ENCODE measurements at regions not wholly inside any gene's neighbourhood (a gene's known extent, or its start where the extent isn't known, plus 50 kb on each side); places are given as distances from the start of the nearest gene placed in this dataset.
"Not testable (repeated sequence)": the region's sequence is repeated elsewhere in the genome, so short reads cannot be mapped to it uniquely, and the experiment has no call there.

DNA sequence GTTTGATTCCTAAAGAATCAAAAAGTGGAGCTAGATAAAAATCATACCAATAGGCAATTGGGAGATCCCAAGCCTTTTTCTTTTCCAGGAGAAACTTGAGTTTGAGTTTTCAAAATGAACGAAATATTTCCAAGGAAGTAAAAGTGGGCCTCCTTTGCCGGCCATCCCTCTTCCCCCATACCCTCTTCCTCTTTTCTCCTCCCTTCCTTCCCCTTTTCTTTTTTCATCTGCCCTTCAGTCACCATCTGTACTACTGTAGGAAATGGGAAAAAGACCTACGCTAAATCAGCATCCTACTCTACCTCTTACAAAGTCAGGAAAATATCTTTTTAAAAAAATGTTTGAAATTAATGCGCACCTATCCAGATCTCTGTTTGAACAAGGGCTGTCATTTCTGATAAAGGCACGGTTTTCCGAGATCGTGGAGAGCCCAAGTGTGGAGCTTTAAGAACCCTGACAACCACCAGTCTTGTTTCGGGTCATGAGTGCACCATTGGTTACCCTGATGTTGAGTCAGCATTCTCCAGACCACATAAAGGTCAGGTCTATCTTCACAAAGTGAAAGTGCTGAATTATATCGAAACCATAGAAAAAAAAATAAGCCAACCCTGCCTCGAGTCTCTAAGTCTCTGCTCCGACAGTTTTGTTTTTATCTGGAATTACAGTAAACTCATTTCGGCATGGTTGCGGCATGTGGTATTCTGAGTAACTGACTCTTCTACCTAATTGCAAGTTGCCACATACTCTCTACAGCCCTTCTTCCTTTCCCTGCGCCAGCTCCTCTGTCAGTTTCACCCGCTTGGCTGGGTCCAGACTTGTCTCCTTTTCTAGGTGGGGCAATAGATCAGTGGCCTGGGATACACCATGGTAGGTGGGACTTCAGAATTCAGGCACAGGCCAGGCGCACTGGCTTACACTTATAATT lies 140.2 kb upstream of the KLF3 start:
- DNase-seq (ENCODE audit: low spot score) = peak; percentile 78
- peaks cover 9% of the 10 kb centered on the region for H3K36me3 Mint-ChIP-seq
- ATAC-seq = peak; percentile 93 to 95
- peaks cover 3% of the 10 kb centered on the region for H3K9me3 Mint-ChIP-seq
- H3K4me3 Mint-ChIP-seq = peak overlapping the region; percentile 82
- peaks cover 42 to 49% of the 10 kb centered on the region in 2 donors for H3K4me1 Mint-ChIP-seq (ENCODE audit: low read depth in 2 of 2)
- H3K27me3 Mint-ChIP-seq = no peaks in the 10 kb centered on the region
- H3K27ac Mint-ChIP-seq = peak overlapping the region; percentile 96 to 98

DNA sequence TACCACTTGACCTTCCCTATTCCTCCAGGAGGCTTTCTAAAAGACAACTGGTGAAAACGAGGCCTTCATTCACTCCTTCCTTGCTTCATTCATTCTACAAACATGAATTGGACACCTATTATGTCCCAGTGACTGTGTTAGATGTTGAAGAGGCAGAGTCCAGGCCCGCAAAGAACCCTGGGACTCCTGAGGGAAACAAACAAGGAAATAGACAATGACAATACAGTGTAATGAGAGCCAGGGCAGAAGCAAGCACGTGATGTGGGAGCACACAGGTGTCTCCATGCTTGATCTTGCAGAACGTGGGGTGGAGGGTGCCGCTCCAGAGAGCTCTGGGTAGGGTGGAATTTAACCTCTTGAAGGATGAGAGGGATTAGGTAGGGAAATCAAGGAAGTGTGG lies 137.6 kb upstream of the KLF3 start:
- peaks cover 48 to 53% of the 10 kb centered on the region in 2 donors for H3K4me1 Mint-ChIP-seq (ENCODE audit: low read depth in 2 of 2)
- H3K27me3 Mint-ChIP-seq = no peaks in the 10 kb centered on the region
- no peaks in the 10 kb centered on the region for H3K36me3 Mint-ChIP-seq
- DNase-seq (ENCODE audit: low spot score) = no peak
- peak overlapping the region; percentile 96 to 98 for H3K27ac Mint-ChIP-seq
- H3K4me3 Mint-ChIP-seq = peak overlapping the region; percentile 30
- peaks cover 3% of the 10 kb centered on the region for H3K9me3 Mint-ChIP-seq
- ATAC-seq = no peak

DNA sequence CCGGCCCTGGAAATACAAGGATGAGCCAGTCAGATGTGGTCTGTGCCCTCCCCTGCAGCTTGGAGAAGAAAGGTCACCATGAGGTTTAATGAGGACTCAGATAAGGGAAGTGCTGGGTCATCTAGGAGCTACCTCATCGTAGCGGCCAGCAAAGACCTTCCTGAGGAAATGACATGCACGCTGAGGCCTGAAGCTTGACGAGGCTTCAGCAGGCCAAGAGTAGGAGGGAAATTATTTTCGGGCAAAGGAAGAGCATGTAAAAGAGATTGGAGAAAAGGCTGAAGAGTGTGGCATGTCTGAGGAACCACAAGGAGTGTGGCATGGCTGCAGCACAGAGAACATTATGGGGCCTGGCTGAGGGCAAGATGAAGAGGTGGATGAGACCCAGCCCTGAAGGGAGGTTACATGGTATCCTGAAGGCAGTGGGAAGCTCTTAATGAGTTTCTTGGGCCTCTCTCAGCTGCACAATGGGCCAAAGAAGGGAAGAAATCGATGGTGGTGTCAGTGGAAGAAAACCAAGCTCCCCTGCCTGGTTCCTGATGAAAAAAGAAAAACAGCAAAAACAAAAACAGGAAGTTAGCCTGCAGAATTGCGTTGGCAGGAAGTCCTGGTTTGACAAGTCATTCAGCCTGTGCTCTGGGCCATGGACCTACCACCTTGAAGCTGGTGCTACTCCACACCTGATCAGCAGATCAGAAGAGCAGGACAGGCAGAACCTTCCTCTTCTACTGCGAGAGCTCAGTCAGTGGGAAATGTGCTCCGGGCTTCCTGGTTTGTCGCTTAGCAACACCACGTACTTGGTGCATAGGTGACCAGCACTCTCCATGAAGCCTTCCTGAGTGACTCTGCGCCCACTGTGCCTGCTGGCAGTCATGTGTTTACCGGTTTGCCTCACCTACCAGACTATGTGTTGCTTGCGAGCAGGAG lies 134.5 kb upstream of the KLF3 start:
- DNase-seq (ENCODE audit: low spot score) (no peak), ATAC-seq (peak; percentile 81 to 88)
- Mint-ChIP-seq H3K27me3 (no peaks in the 10 kb centered on the region), H3K36me3 (no peaks in the 10 kb centered on the region), H3K27ac (peak overlapping the region; percentile 90 to 95), H3K9me3 (no peaks in the 10 kb centered on the region), H3K4me1 (ENCODE audit: low read depth in 2 of 2) (peaks cover 29 to 34% of the 10 kb centered on the region in 2 donors), H3K4me3 (peak overlapping the region; percentile 78)

DNA sequence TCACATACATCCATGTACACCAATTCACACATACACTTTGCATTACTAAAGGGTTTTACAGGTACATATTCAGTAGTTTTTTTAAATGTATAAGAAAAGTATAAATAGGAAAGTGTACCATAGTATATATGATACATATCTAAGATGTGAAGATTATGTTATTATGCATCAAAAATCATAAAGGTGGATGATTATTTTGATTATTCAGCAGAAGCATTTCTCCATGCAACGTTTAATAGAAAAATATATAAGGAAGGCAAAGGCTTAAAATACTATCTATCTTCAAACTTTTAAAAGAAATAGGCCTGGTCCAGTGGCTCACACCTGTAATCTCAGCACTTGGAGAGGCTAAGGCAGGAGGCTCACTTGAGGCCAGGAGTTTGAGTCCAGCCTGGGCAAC lies 133.5 kb upstream of the KLF3 start:
- Mint-ChIP-seq H3K27ac (no peak overlapping the region), H3K4me3 (no peak overlapping the region), H3K27me3 (no peaks in the 10 kb centered on the region), H3K4me1 (ENCODE audit: low read depth in 2 of 2) (peaks cover 22 to 26% of the 10 kb centered on the region in 2 donors), H3K36me3 (no peaks in the 10 kb centered on the region), H3K9me3 (no peaks in the 10 kb centered on the region)
- DNase-seq (ENCODE audit: low spot score) (no peak), ATAC-seq (no peak)

DNA sequence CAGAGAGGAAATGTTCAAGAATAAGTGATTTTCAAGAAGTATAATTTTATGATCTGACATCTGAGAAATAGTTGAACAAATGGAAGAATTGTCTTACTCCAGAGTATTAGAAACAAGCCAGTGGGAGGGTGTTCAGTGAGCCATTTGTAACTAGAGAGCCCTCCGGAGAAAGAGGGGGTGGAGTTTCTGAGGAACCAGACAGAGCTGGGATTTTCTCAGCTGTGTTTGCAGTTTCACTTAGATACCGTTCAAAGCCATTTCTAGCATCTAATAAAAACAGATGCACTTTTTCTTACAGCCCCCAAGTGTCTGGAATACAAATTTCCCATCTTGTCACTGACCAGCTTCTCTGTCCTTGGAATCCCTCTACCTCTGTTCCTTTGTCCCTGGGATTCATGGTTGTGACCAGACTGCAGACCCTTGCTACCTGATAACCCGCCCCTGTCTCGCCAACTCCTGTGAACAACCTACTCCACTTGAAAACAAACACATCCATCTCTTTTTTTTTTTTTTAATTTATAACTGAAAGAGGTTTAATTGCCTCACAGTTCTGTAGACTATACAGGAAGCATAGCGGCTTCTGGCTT lies 132.8 kb upstream of the KLF3 start:
- no peaks in the 10 kb centered on the region for H3K36me3 Mint-ChIP-seq
- H3K27ac Mint-ChIP-seq = peak overlapping the region in 1 of 2 donors; percentile 19
- ATAC-seq (no peak), DNase-seq (ENCODE audit: low spot score) (no peak)
- H3K27me3 Mint-ChIP-seq = no peaks in the 10 kb centered on the region
- H3K4me3 Mint-ChIP-seq = no peak overlapping the region
- no peaks in the 10 kb centered on the region for H3K9me3 Mint-ChIP-seq
- H3K4me1 Mint-ChIP-seq (ENCODE audit: low read depth in 2 of 2) = peaks cover 16 to 21% of the 10 kb centered on the region in 2 donors

DNA sequence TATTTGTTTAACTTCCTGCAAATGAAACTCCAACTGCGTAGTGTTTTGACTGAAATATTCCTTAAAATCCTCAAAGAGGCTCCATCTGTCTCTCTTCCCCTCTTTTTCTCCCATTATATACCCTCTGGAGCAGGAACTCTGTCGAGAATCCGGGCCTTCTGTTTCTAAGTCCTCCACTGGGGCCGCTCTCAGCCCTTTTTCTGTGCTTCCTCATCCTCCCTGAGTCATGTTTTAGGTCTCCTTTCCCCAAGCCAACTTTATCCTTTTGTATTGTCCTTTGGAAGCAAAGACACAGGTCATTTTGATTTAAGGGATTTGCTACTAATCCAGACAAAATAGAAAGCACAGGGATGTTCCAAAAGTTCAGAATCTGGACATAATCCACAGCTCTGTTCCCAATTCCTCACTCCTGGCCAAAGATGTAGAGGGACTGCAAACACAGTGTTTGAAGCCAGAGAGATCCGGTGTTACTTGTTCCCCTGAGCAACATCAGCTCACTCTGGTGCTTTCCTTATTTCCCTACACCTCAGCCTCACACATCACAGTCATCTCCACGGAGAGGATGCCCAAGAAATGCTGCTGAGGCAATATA lies 131.0 kb upstream of the KLF3 start:
- Mint-ChIP-seq H3K4me1 (ENCODE audit: low read depth in 2 of 2) (peaks cover 11 to 15% of the 10 kb centered on the region in 2 donors), H3K4me3 (no peak overlapping the region), H3K9me3 (no peaks in the 10 kb centered on the region), H3K36me3 (no peaks in the 10 kb centered on the region), H3K27ac (no peak overlapping the region), H3K27me3 (no peaks in the 10 kb centered on the region)
- ATAC-seq = no peak
- no peak for DNase-seq (ENCODE audit: low spot score)

DNA sequence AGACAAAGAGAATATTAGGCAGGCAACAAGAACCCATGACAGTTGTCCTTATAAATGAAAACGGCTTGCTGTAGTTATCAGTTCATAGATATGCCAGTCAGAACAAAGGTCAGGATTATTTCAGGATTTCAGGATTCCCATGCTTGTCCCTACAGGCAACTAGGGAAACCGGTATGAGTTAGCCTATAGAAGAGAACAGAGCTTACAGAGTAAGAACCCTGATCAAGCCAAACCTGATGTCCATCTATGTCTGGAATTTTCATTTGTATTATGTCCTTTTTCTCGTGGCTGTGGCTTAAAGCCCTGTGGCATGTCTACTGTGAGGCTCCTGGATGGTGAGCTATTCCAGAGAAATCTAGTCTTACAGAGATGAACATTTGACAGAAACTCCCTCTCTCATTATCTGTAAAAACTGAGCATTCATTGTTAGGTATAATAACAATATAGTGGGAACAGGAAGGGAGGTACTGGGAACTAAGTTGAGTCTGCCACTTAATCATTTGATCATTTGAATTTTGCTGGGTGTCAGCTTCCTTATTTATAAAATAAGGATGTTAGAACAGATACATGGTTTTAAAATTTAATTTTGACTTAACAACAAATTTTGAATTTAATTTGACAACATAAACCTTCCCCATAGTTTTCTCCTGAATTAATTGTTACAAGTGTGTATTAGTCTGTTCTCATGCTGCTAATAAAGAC lies 129.5 kb upstream of the KLF3 start:
- Mint-ChIP-seq H3K9me3 (no peaks in the 10 kb centered on the region), H3K27me3 (no peaks in the 10 kb centered on the region), H3K4me3 (no peak overlapping the region), H3K27ac (no peak overlapping the region), H3K4me1 (ENCODE audit: low read depth in 2 of 2) (peaks cover 4 to 10% of the 10 kb centered on the region in 2 donors), H3K36me3 (no peaks in the 10 kb centered on the region)
- DNase-seq (ENCODE audit: low spot score) = no peak
- ATAC-seq = no peak

DNA sequence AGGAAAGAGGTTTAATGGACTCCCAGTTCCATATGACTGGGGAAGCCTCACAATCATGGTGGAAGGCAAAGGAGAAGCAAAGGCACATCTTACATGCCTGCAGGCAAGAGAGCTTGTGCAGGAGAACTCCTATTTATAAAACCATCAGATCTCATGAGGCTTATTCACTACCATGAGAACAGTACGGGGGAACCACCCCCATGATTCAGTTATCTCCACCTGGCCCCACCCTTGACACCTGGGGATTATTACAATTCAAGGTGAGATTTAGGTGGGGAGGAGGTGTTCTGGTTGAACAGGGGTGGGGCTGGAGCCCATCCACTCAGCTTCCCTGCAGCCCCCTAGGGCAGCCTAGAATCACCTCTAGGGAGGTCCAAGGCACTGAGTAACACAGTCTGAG lies 128.9 kb upstream of the KLF3 start:
- not testable (repeated sequence) for H3K4me3 Mint-ChIP-seq; H3K4me1 Mint-ChIP-seq (ENCODE audit: low read depth in 2 of 2); ATAC-seq

DNA sequence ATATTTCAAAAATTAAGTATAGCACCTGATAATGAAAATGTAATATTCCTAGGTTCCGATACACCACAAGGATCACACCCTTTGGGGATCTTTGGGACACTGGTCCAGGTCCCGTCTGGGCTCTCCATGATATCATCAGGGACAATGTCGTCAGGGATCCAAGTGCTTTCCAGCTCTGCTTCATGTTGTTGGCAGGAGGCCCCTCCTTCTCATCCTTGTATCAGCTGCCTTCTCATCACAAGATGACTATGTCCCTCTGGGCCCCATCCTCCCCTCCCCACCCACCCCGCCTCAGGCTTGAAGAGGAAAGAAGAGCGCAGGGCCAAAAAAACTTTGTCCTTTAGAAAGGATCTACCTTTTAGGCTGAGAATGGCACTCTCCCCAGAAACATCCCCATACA lies 128.3 kb upstream of the KLF3 start:
- Mint-ChIP-seq H3K27me3 (no peaks in the 10 kb centered on the region), H3K27ac (no peak overlapping the region), H3K9me3 (no peaks in the 10 kb centered on the region), H3K36me3 (no peaks in the 10 kb centered on the region), H3K4me3 (no peak overlapping the region), H3K4me1 (ENCODE audit: low read depth in 2 of 2) (peaks cover 0 to 5% of the 10 kb centered on the region in 2 donors)
- ATAC-seq (no peak), DNase-seq (ENCODE audit: low spot score) (no peak)

More for the DNA sequence above, 128.9 kb upstream of the KLF3 start:
- H3K9me3 Mint-ChIP-seq; H3K27me3 Mint-ChIP-seq; H3K36me3 Mint-ChIP-seq; H3K27ac Mint-ChIP-seq; DNase-seq (ENCODE audit: low spot score): not testable (repeated sequence)

DNA sequence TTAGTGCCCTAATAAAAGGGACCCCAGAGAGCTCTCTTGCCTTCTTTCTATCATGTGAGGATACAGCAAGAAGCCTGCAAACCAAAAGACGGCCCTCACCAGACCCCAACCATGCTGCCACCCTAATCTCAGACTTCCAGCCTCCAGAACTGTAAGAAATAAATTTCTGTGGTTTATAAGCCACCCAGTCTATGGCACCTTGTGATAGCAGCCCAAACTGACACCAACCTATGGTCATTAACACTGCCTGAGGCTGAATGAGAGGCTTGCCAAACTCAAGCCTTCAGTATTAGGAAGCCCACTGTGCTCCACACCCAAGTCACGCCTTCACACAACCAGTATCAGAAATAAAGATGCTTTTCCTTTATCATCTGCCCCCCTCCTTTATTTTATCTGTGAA lies 127.3 kb upstream of the KLF3 start:
- DNase-seq (ENCODE audit: low spot score) (no peak), ATAC-seq (no peak)
- Mint-ChIP-seq H3K4me1 (ENCODE audit: low read depth in 2 of 2) (no peaks in the 10 kb centered on the region), H3K27me3 (no peaks in the 10 kb centered on the region), H3K36me3 (no peaks in the 10 kb centered on the region), H3K27ac (peak overlapping the region in 1 of 2 donors; percentile 75), H3K4me3 (no peak overlapping the region), H3K9me3 (no peaks in the 10 kb centered on the region)

DNA sequence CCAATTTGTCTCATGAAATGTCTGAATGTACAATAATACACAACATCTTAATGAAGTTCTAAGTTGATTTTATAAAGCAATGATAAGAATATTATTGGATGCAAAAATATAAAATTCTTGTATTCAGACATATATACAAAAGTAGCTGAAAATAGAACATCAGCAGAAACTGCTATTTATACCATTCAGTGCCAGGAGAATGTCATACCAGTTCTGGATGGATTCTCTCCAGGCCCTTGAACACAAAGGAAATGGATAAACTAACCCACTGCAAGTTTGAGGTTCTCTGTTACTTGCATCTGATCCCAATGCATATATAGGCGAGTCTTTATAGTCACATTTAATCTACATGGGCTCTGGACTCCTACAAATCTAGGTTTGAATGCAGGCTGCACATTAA lies 126.3 kb upstream of the KLF3 start:
- no peaks in the 10 kb centered on the region for H3K9me3 Mint-ChIP-seq
- DNase-seq (ENCODE audit: low spot score) = no peak
- no peaks in the 10 kb centered on the region for H3K36me3 Mint-ChIP-seq
- no peak overlapping the region for H3K4me3 Mint-ChIP-seq
- no peak overlapping the region for H3K27ac Mint-ChIP-seq
- ATAC-seq = no peak
- no peaks in the 10 kb centered on the region for H3K27me3 Mint-ChIP-seq
- H3K4me1 Mint-ChIP-seq (ENCODE audit: low read depth in 2 of 2) = no peaks in the 10 kb centered on the region

DNA sequence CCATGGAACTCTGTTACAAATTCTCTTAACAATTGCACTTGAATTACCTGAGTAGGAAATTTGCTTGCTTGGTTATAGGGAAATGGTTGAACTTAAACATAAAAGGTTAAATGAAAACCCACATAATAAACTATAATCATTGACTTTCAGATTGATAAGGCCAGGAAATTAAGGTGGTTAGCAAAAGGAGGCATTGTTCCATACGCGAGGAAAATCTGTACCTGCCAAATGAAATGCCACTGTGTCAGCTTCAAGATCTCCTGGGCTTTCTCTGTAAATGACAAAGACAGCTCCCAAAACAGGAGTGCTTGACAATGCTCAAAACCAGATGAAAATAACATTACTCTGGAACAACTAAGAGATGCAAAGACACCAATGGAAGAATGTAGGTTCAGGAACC lies 125.5 kb upstream of the KLF3 start:
- Mint-ChIP-seq H3K4me1 (ENCODE audit: low read depth in 2 of 2) (no peaks in the 10 kb centered on the region), H3K27ac (no peak overlapping the region), H3K27me3 (no peaks in the 10 kb centered on the region), H3K4me3 (no peak overlapping the region), H3K36me3 (no peaks in the 10 kb centered on the region), H3K9me3 (no peaks in the 10 kb centered on the region)
- DNase-seq (ENCODE audit: low spot score) (no peak), ATAC-seq (no peak)

DNA sequence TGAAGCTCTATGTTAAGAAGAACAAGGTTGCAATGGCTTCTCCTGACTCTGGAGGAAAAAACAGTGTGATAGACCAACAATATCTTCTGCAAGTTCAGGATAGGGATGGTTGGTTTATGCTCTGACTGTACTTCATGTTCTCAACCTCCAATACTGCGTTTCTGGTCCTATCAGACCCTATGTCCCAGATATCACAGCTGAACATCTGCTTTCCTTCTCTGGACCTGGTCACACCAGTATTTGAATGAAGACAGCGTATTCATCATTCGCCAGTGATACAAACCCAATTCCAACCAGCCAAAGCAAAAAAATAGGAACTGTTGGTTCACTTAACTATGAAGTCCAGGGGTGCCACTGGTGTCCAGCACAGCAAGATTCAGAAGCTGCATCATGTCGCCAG lies 124.5 kb upstream of the KLF3 start:
- peaks cover 0 to 3% of the 10 kb centered on the region in 2 donors for H3K4me1 Mint-ChIP-seq (ENCODE audit: low read depth in 2 of 2)
- H3K27me3 Mint-ChIP-seq = no peaks in the 10 kb centered on the region
- no peak overlapping the region for H3K27ac Mint-ChIP-seq
- no peaks in the 10 kb centered on the region for H3K9me3 Mint-ChIP-seq
- H3K36me3 Mint-ChIP-seq = no peaks in the 10 kb centered on the region
- no peak for ATAC-seq
- no peak for DNase-seq (ENCODE audit: low spot score)
- H3K4me3 Mint-ChIP-seq = no peak overlapping the region
